ENCODE measurements at regions not wholly inside any gene's neighbourhood (a gene's known extent, or its start where the extent isn't known, plus 50 kb on each side); places are given as distances from the start of the nearest gene placed in this dataset.

GRCh38 chr3:184477940-184478339 is 83.6 kb upstream of the EPHB3 start:
- ATAC-seq (no peak), DNase-seq (ENCODE audit: low read depth, low spot score) (no peak), FAIRE-seq (no peak)
- ChIA-PET SMC1A (ENCODE audit: uncharacterized antibody, unreplicated experiment) (interaction anchor here (1.0 kb wide), 1 partner anchor 58 kb away, joined by 3 read pairs; no protein-coding TSS in a partner anchor), CTCF (interaction anchor here (2.3 kb wide), 1 partner anchor 36 kb away, joined by 10 read pairs; no protein-coding TSS in a partner anchor), RAD21 (ENCODE audit: unreplicated experiment) (no interaction called here), POLR2A (no interaction called here)
- Histone ChIP-seq H3K79me2 (ENCODE audit: control insufficient read depth, insufficient read depth, low read length) (no peaks in the 10 kb centered on the region), H3K9me3 (replicated peaks; ENCODE audit: control insufficient read depth, insufficient read depth, low read length) (no peaks in the 10 kb centered on the region; the same call in 2 of the 3 replicates), H3K4me1 (ENCODE audit: control insufficient read depth, insufficient read depth, low read length) (no peaks in the 10 kb centered on the region), H3K9ac (ENCODE audit: control insufficient read depth, insufficient read depth, low read length) (no peak overlapping the region), H3K27me3 (replicated peaks in 1 of 2; ENCODE audit: control insufficient read depth in 2 of 2, insufficient read depth in 2 of 2, low read length in 1 of 2) (peaks cover 0 to 6% of the 10 kb centered on the region in 2 experiments; a peak in 3 of 4 replicates), H3K4me3 (no peak overlapping the region), H3K36me3 (ENCODE audit: control insufficient read depth in 2 of 2, insufficient read depth in 2 of 2, low read length in 1 of 2) (no peaks in the 10 kb centered on the region), H2AFZ (ENCODE audit: control insufficient read depth, low read depth, low read length) (no peak overlapping the region), H3K4me2 (ENCODE audit: control insufficient read depth, insufficient read depth) (no peak overlapping the region), H4K20me1 (ENCODE audit: control insufficient read depth, insufficient read depth) (no peaks in the 10 kb centered on the region), H3K27ac (ENCODE audit: control insufficient read depth, insufficient read depth) (no peak overlapping the region)
- in situ Hi-C loops (cut with MboI): no loop called here
- WGBS (ENCODE audit: insufficient coverage, insufficient replicate concordance, low lambda C conversion rate, missing lambda C conversion rate): 32% methylated on average over 1 of the region's 1 CpG
- no peak for TF ChIP-seq ZBTB4 (CRISPR knock-in tag; IDR thresholded peaks at IDR 0.05)
- TF ChIP-seq YY1 (IDR thresholded peaks at IDR 0.05; ENCODE audit: low read depth, low read length): no peak
- no peak for TF ChIP-seq ZNF24 (IDR thresholded peaks at IDR 0.05)
- no peak for TF ChIP-seq ZNF274 (IDR thresholded peaks at IDR 0.05; ENCODE audit: insufficient read depth, insufficient read length)
- no peak for TF ChIP-seq BACH1 (IDR thresholded peaks at IDR 0.05; ENCODE audit: borderline replicate concordance)
- TF ChIP-seq ZNF687 (IDR thresholded peaks at IDR 0.05): no peak
- no peak for TF ChIP-seq NFIC (IDR thresholded peaks at IDR 0.05; ENCODE audit: low read depth, low read length)
- TF ChIP-seq SMAD5 (IDR thresholded peaks at IDR 0.05; ENCODE audit: low read depth): no peak
- TF ChIP-seq SMAD1 (IDR thresholded peaks at IDR 0.05; ENCODE audit: low read depth, partially characterized antibody): no peak
- no peak for TF ChIP-seq ETV6 (conservative IDR thresholded peaks at IDR 0.05 in 1 of 2, IDR thresholded peaks at IDR 0.05 in 1 of 2; ENCODE audit: borderline replicate concordance in 1 of 2, low read depth in 1 of 2)
- TF ChIP-seq SIN3A (IDR thresholded peaks at IDR 0.05; ENCODE audit: low read depth, low read length): no peak
- TF ChIP-seq RCOR1 (conservative IDR thresholded peaks at IDR 0.05; ENCODE audit: low read depth, low read length): no peak
- BruUV-seq (replicated peaks): no TSS peak
- intact Hi-C loops (cut with micrococcal nuclease; ENCODE audit: unreplicated experiment): no loop called here
